AG09309 (cell line): ENCODE measurements at regions not wholly inside any gene's neighbourhood (a gene's known extent, or its start where the extent isn't known, plus 50 kb on each side); places are given as distances from the start of the nearest gene placed in this dataset.

Experiments used
- DNase-seq: peaks from one replicate; pipeline ENCODE4 v3.0.0-alpha.2; 2010; ENCODE audit warnings: low read depth
- H3K4me3 ChIP-seq: 2 replicates; pipeline ENCODE4 v1.5.1; 2011; ENCODE audit warnings: mild to moderate bottlenecking, low read depth, low read length, moderate library complexity; ENCODE audit not compliant: control insufficient read depth
- CTCF ChIP-seq: IDR thresholded peaks from 2 replicates; pipeline ENCODE4 v1.5.1; 2011; ENCODE audit warnings: mild to moderate bottlenecking, low read depth, low read length, inconsistent platforms; ENCODE audit not compliant: insufficient read depth, control insufficient read depth; ENCODE audit errors: missing control alignments

- no peak for TF ChIP-seq CTCF
- no peak overlapping the region for H3K4me3 ChIP-seq
- DNase-seq: no peak
Observed at GRCh38 chr13:57846600-57847173, 215.1 kb downstream of the PCDH17 start.

- DNase-seq: no peak
- H3K4me3 ChIP-seq: no peak overlapping the region
- no peak for TF ChIP-seq CTCF
Observed at GRCh38 chr13:57857945-57858344, 226.4 kb downstream of the PCDH17 start.

GRCh38 chr13:57858376-57858775 lies 226.8 kb downstream of the PCDH17 start:
- no peak overlapping the region for H3K4me3 ChIP-seq

GRCh38 chr13:57862879-57863278 lies 231.3 kb downstream of the PCDH17 start:
- DNase-seq: no peak
- TF ChIP-seq CTCF: no peak
- no peak overlapping the region for H3K4me3 ChIP-seq

More at GRCh38 chr13:57858376-57858775, 226.8 kb downstream of the PCDH17 start:
- no peak for TF ChIP-seq CTCF
- DNase-seq: no peak

GRCh38 chr13:57865600-57866294 lies 234.2 kb downstream of the PCDH17 start:
- no peak overlapping the region for H3K4me3 ChIP-seq
- no peak for TF ChIP-seq CTCF
- DNase-seq: no peak

GRCh38 chr13:57874530-57874929 lies 243.0 kb downstream of the PCDH17 start:
- no peak overlapping the region for H3K4me3 ChIP-seq
- DNase-seq: no peak
- no peak for TF ChIP-seq CTCF
